C4-2B (cell line): ENCODE measurements at regions not wholly inside any gene's neighbourhood (a gene's known extent, or its start where the extent isn't known, plus 50 kb on each side); places are given as distances from the start of the nearest gene placed in this dataset.

Source experiments
- CTCF ChIP-seq: fragments of 450-650 bp; conservative IDR thresholded peaks from 2 replicates; pipeline ENCODE4 v1.5.1; 2017; ENCODE audit warnings: mild to moderate bottlenecking
- ZFX ChIP-seq: fragments of 450-650 bp; IDR thresholded peaks from 2 replicates; pipeline ENCODE4 v1.6.1; 2017

GRCh38 chr9:103889989-103890388 lies 204.1 kb upstream of the SMC2 start:
- TF ChIP-seq CTCF (no peak), ZFX (no peak)
